GM21381 (cell line): ENCODE measurements at regions not wholly inside any gene's neighbourhood (a gene's known extent, or its start where the extent isn't known, plus 50 kb on each side); places are given as distances from the start of the nearest gene placed in this dataset.

ENCODE experiments used
- ATAC-seq: cut with Tn5 transposase; IDR thresholded peaks from one replicate; pipeline ENCODE4 v1.9.1; 2021; ENCODE audit warnings: mild to moderate bottlenecking, moderate library complexity; ENCODE audit not compliant: unreplicated experiment

- ATAC-seq: no peak
These were observed 459.0 kb upstream of the KLF4 start for GRCh38 chr9:107948601-107949000.

GRCh38 chr9:107948086-107948485 lies 458.5 kb upstream of the KLF4 start:
- no peak for ATAC-seq

- no peak for ATAC-seq
These were observed 457.0 kb upstream of the KLF4 start for GRCh38 chr9:107946364-107947141.

- no peak for ATAC-seq
These were observed 456.4 kb upstream of the KLF4 start for GRCh38 chr9:107945961-107946360.

- ATAC-seq: no peak
These were observed 455.9 kb upstream of the KLF4 start for GRCh38 chr9:107945493-107945892.

GRCh38 chr9:107944387-107944786 lies 454.8 kb upstream of the KLF4 start:
- ATAC-seq: no peak

GRCh38 chr9:107943901-107944300 lies 454.3 kb upstream of the KLF4 start:
- ATAC-seq: no peak

GRCh38 chr9:107942856-107943255 lies 453.3 kb upstream of the KLF4 start:
- ATAC-seq: no peak

- ATAC-seq: no peak
These were observed 452.7 kb upstream of the KLF4 start for GRCh38 chr9:107942291-107942690.

GRCh38 chr9:107940616-107941595 lies 451.3 kb upstream of the KLF4 start:
- ATAC-seq: no peak

GRCh38 chr9:107938801-107939386 lies 449.3 kb upstream of the KLF4 start:
- no peak for ATAC-seq

GRCh38 chr9:107935931-107936330 lies 446.4 kb upstream of the KLF4 start:
- no peak for ATAC-seq

- no peak for ATAC-seq
These were observed 443.9 kb upstream of the KLF4 start for GRCh38 chr9:107933516-107933915.

GRCh38 chr9:107933097-107933496 lies 443.5 kb upstream of the KLF4 start:
- ATAC-seq: no peak

- ATAC-seq: no peak
These were observed 443.0 kb upstream of the KLF4 start for GRCh38 chr9:107932601-107933000.

GRCh38 chr9:107932046-107932445 lies 442.5 kb upstream of the KLF4 start:
- ATAC-seq: no peak

GRCh38 chr9:107931071-107931715 lies 441.6 kb upstream of the KLF4 start:
- ATAC-seq: no peak

GRCh38 chr9:107929443-107929842 lies 439.9 kb upstream of the KLF4 start:
- ATAC-seq: no peak

- no peak for ATAC-seq
These were observed 439.3 kb upstream of the KLF4 start for GRCh38 chr9:107928701-107929371.

GRCh38 chr9:107927276-107927675 lies 437.7 kb upstream of the KLF4 start:
- no peak for ATAC-seq
